Spleen (tissue), 7 donors: ENCODE measurements at regions not wholly inside any gene's neighbourhood (a gene's known extent, or its start where the extent isn't known, plus 50 kb on each side); places are given as distances from the start of the nearest gene placed in this dataset.

Source experiments
- CTCF ChIP-seq, 11 experiments: fragments of 200-600 bp in 7 of 11; fragments of 450-650 bp in 4 of 11; sonication (generic) in 4 of 11; IDR thresholded peaks in 8 of 11; conservative IDR thresholded peaks in 3 of 11; 1 replicate in 7 of 11; 2 replicates in 4 of 11; pipeline versions ENCODE4 v1.4.0 to v1.8.0; 2016 to 2021; ENCODE audit warnings: antibody characterized with exemption in 11 of 11, inconsistent platforms in 4 of 11, mild to moderate bottlenecking in 1 of 11
- POLR2AphosphoS5 ChIP-seq, 3 donors: sonication (generic); formaldehyde crosslinking; IDR thresholded peaks; one replicate each; pipeline ENCODE4 v1.5.1; 2017; ENCODE audit warnings: antibody characterized with exemption in 3 of 3
- donor health status: DM: no; HTN: no; CAD: no; lungs with moderate emphysema.
- donor health status: DM: no; HTN: no; CAD: no.
- donor health status: DM: no; HTN: no; CAD: no.

DNA sequence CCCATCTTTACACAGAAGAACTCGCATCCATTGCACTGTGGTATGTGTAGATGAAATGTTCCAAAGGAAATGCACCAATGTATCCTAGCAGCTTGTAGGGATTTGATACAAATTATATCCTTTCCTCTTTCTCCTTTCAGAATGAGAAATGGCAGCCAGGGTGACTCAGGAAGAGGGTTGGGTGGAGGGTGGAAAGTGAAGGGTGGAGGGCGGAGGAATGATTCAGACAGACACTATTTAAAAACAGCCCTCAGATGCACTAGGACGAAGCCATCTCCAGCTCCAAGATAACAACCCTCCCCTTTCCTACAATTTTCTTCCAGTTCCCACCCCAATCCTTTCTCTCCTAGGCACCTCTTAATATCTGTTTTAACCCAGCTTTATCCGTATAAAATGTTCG is 96.2 kb upstream of the STK39 start:
- TF ChIP-seq POLR2AphosphoS5 (IDR thresholded peaks at IDR 0.05) (no peak), CTCF (IDR thresholded peaks at IDR 0.05 in 8 of 11, conservative IDR thresholded peaks at IDR 0.05 in 3 of 11) (no peak)
